B cell (primary cell): ENCODE measurements at regions not wholly inside any gene's neighbourhood (a gene's known extent, or its start where the extent isn't known, plus 50 kb on each side); places are given as distances from the start of the nearest gene placed in this dataset.
"Not testable (repeated sequence)": the region's sequence is repeated elsewhere in the genome, so short reads cannot be mapped to it uniquely, and the experiment has no call there.

Experiments used
- EZH2 ChIP-seq: IDR thresholded peaks from 2 replicates; pipeline ENCODE4 v1.6.1; 2012; ENCODE audit warnings: borderline replicate concordance, low read depth, mild to moderate bottlenecking, moderate library complexity, low read length; ENCODE audit not compliant: insufficient read depth, poor library complexity, severe bottlenecking
- TF ChIP-seq, protein P1 (sequence below): fragments of 200-600 bp; IDR thresholded peaks from one replicate; pipeline ENCODE4 v1.8.0; 2022; ENCODE audit warnings: antibody characterized with exemption, mild to moderate bottlenecking

DNA sequence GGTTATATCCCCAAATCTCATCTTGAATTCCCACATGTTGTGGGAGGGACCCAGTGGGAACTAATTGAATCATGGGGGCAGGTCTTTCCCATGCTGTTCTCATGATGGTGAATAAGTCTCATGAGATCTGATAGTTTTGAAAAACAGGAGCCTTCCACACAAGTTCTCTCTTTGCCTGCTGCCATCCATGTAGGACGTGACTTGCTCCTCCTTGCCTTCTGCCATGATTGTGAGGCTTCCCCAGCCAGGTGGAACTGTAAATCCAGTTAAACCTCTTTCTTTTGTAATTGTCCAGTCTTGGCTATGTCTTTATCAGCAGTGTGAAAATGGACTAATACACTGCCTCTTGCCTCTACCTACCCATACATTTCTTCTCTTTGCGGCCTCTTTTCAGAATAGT is 193.4 kb downstream of the C7orf25 start:
- TF ChIP-seq, protein P1, sequence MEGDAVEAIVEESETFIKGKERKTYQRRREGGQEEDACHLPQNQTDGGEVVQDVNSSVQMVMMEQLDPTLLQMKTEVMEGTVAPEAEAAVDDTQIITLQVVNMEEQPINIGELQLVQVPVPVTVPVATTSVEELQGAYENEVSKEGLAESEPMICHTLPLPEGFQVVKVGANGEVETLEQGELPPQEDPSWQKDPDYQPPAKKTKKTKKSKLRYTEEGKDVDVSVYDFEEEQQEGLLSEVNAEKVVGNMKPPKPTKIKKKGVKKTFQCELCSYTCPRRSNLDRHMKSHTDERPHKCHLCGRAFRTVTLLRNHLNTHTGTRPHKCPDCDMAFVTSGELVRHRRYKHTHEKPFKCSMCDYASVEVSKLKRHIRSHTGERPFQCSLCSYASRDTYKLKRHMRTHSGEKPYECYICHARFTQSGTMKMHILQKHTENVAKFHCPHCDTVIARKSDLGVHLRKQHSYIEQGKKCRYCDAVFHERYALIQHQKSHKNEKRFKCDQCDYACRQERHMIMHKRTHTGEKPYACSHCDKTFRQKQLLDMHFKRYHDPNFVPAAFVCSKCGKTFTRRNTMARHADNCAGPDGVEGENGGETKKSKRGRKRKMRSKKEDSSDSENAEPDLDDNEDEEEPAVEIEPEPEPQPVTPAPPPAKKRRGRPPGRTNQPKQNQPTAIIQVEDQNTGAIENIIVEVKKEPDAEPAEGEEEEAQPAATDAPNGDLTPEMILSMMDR, result not testable (repeated sequence)
- not testable (repeated sequence) for TF ChIP-seq EZH2
